Uterus (tissue), 3 donors: ENCODE measurements at regions not wholly inside any gene's neighbourhood (a gene's known extent, or its start where the extent isn't known, plus 50 kb on each side); places are given as distances from the start of the nearest gene placed in this dataset.

Source experiments
- DNase-seq, 2 donors: peaks; one replicate each; pipeline ENCODE4 v3.0.0-alpha.2; 2019 to 2020
- H3K27ac ChIP-seq, 2 donors: fragments of 200-600 bp; sonication (generic); 1 replicate in 1 of 2; 2 replicates in 1 of 2; pipeline ENCODE4 v1.5.1; 2016 to 2018
- H3K27me3 ChIP-seq, 2 donors: fragments of 200-600 bp; sonication (generic); one replicate each; pipeline ENCODE4 v1.5.1; 2018 to 2019; ENCODE audit warnings: control low read depth in 1 of 2
- H3K36me3 ChIP-seq, 2 donors: fragments of 200-600 bp; sonication (generic); one replicate each; pipeline ENCODE4 v1.5.1; 2019; ENCODE audit warnings: control low read depth in 1 of 2
- H3K4me1 ChIP-seq, 2 donors: fragments of 200-600 bp; sonication (generic); one replicate each; pipeline ENCODE4 v1.5.1; 2018 to 2019; ENCODE audit warnings: control low read depth in 1 of 2
- H3K4me3 ChIP-seq, 2 donors: fragments of 200-600 bp; sonication (generic); 1 replicate in 1 of 2; 2 replicates in 1 of 2; pipeline ENCODE4 v1.5.1; 2018 to 2019; ENCODE audit warnings: mild to moderate bottlenecking in 1 of 2
- H3K9me3 ChIP-seq, 2 donors: fragments of 200-600 bp; sonication (generic); one replicate each; pipeline ENCODE4 v1.5.1; 2019; ENCODE audit warnings: control low read depth in 1 of 2
- CTCF ChIP-seq, 4 experiments: fragments of 200-600 bp in 2 of 4; fragments of 450-650 bp in 2 of 4; sonication (generic) in 2 of 4; IDR thresholded peaks; one replicate each; pipeline ENCODE4 v1.5.1; 2016 to 2019; ENCODE audit warnings: antibody characterized with exemption in 4 of 4, mild to moderate bottlenecking in 2 of 4, moderate library complexity in 1 of 4
- POLR2A ChIP-seq, 2 donors: fragments of 450-650 bp; IDR thresholded peaks; one replicate each; pipeline ENCODE4 v1.6.1; 2016; ENCODE audit warnings: antibody characterized with exemption in 2 of 2, mild to moderate bottlenecking in 1 of 2, moderate library complexity in 1 of 2
- intact Hi-C: fragments of 100-400 bp; cut with DNase I; formaldehyde crosslinking; loops from one replicate; pipeline ENCODE4 v1.15.1; 2023; ENCODE audit warnings: low total_unique reads
- donor health status: DM: yes; HTN: yes; CAD: no.

- intact Hi-C loops, result no loop called here
- H3K4me3 ChIP-seq, result no peak overlapping the region
- DNase-seq, result no peak
- H3K4me1 ChIP-seq, result no peaks in the 10 kb centered on the region
- no peaks in the 10 kb centered on the region for H3K27me3 ChIP-seq
- no peak overlapping the region for H3K27ac ChIP-seq
- H3K9me3 ChIP-seq, result no peaks in the 10 kb centered on the region
- no peak for TF ChIP-seq POLR2A (IDR thresholded peaks at IDR 0.05)
- TF ChIP-seq CTCF (IDR thresholded peaks at IDR 0.05), result no peak
- no peaks in the 10 kb centered on the region for H3K36me3 ChIP-seq
These were observed 69.4 kb upstream of the NFIB start for GRCh38 chr9:14383294-14383693.

GRCh38 chr9:14380061-14380836, 66.3 kb upstream of the NFIB start:
- TF ChIP-seq POLR2A (IDR thresholded peaks at IDR 0.05), result no peak
- no peak for TF ChIP-seq CTCF (IDR thresholded peaks at IDR 0.05)
- H3K9me3 ChIP-seq, result no peaks in the 10 kb centered on the region
- H3K27me3 ChIP-seq, result no peaks in the 10 kb centered on the region
- no peak for DNase-seq
- H3K36me3 ChIP-seq, result no peaks in the 10 kb centered on the region
- H3K27ac ChIP-seq, result no peak overlapping the region
- H3K4me1 ChIP-seq, result no peaks in the 10 kb centered on the region
- H3K4me3 ChIP-seq, result no peak overlapping the region
- intact Hi-C loops, result no loop called here

- H3K36me3 ChIP-seq, result no peaks in the 10 kb centered on the region
- no peak overlapping the region for H3K4me3 ChIP-seq
- no peaks in the 10 kb centered on the region for H3K4me1 ChIP-seq
- TF ChIP-seq POLR2A (IDR thresholded peaks at IDR 0.05) (no peak), CTCF (IDR thresholded peaks at IDR 0.05) (no peak)
- intact Hi-C loops, result no loop called here
- no peaks in the 10 kb centered on the region for H3K9me3 ChIP-seq
- DNase-seq, result no peak
- H3K27me3 ChIP-seq, result no peaks in the 10 kb centered on the region
- H3K27ac ChIP-seq, result no peak overlapping the region
These were observed 65.3 kb upstream of the NFIB start for GRCh38 chr9:14379280-14379679.

- Histone ChIP-seq H3K4me1 (no peaks in the 10 kb centered on the region), H3K4me3 (no peak overlapping the region), H3K27ac (peak overlapping the region; percentile 56 to 71), H3K36me3 (no peaks in the 10 kb centered on the region), H3K9me3 (no peaks in the 10 kb centered on the region), H3K27me3 (no peaks in the 10 kb centered on the region)
- intact Hi-C loops, result no loop called here
- DNase-seq, result no peak
- TF ChIP-seq CTCF (IDR thresholded peaks at IDR 0.05) (no peak), POLR2A (IDR thresholded peaks at IDR 0.05) (no peak)
These were observed 59.8 kb upstream of the NFIB start for GRCh38 chr9:14373706-14374105.

GRCh38 chr9:14373336-14373666, 59.4 kb upstream of the NFIB start:
- Histone ChIP-seq H3K27ac (peak overlapping the region; percentile 56 to 71), H3K4me3 (no peak overlapping the region), H3K9me3 (no peaks in the 10 kb centered on the region), H3K4me1 (no peaks in the 10 kb centered on the region), H3K27me3 (no peaks in the 10 kb centered on the region), H3K36me3 (no peaks in the 10 kb centered on the region)
- no peak for DNase-seq
- TF ChIP-seq POLR2A (IDR thresholded peaks at IDR 0.05) (no peak), CTCF (IDR thresholded peaks at IDR 0.05) (no peak)
- intact Hi-C loops, result no loop called here
